ENCODE measurements at regions not wholly inside any gene's neighbourhood (a gene's known extent, or its start where the extent isn't known, plus 50 kb on each side); places are given as distances from the start of the nearest gene placed in this dataset.

GRCh38 chr9:78396087-78396486, 99.2 kb downstream of the PSAT1 start:
- WGBS, 2 donors = 32 to 36% methylated on average over 2 of the region's 2 CpGs
- Histone ChIP-seq H3K4me3 (no peak overlapping the region), H3K4me1 (no peaks in the 10 kb centered on the region), H3K36me3 (no peaks in the 10 kb centered on the region), H3K27me3 (no peaks in the 10 kb centered on the region), H3K27ac (no peak overlapping the region), H3K9me3 (peaks cover 0 to 14% (median 0%) of the 10 kb centered on the region in 4 donors)
- DNase-seq (ENCODE audit: low spot score in 2 of 2) = no peak
- TF ChIP-seq CTCF (IDR thresholded peaks at IDR 0.05) (no peak), POLR2A (IDR thresholded peaks at IDR 0.05) (no peak), EP300 (IDR thresholded peaks at IDR 0.05) (no peak)

GRCh38 chr9:78397045-78397444, 100.1 kb downstream of the PSAT1 start:
- Histone ChIP-seq H3K27ac (no peak overlapping the region), H3K9me3 (peaks cover 0 to 14% (median 0%) of the 10 kb centered on the region in 4 donors), H3K27me3 (no peaks in the 10 kb centered on the region), H3K4me3 (no peak overlapping the region), H3K36me3 (no peaks in the 10 kb centered on the region), H3K4me1 (no peaks in the 10 kb centered on the region)
- no peak for TF ChIP-seq CTCF (IDR thresholded peaks at IDR 0.05)
- TF ChIP-seq POLR2A (IDR thresholded peaks at IDR 0.05) = no peak
- no peak for TF ChIP-seq EP300 (IDR thresholded peaks at IDR 0.05)
- 33 to 38% methylated on average over 5 of the region's 5 CpGs for WGBS, 2 donors
- DNase-seq (ENCODE audit: low spot score in 2 of 2) = no peak

- no peak for DNase-seq (ENCODE audit: low spot score in 2 of 2)
- no peak for TF ChIP-seq CTCF (IDR thresholded peaks at IDR 0.05)
- TF ChIP-seq POLR2A (IDR thresholded peaks at IDR 0.05) = no peak
- no peak for TF ChIP-seq EP300 (IDR thresholded peaks at IDR 0.05)
- H3K27ac ChIP-seq = no peak overlapping the region
- peaks cover 0 to 14% (median 0%) of the 10 kb centered on the region in 4 donors for H3K9me3 ChIP-seq
- no peaks in the 10 kb centered on the region for H3K27me3 ChIP-seq
- no peaks in the 10 kb centered on the region for H3K4me1 ChIP-seq
- H3K4me3 ChIP-seq = no peak overlapping the region
- 32 to 40% methylated on average over 5 of the region's 5 CpGs for WGBS, 2 donors
- no peaks in the 10 kb centered on the region for H3K36me3 ChIP-seq
Measured at GRCh38 chr9:78397454-78397853, 100.5 kb downstream of the PSAT1 start.

- H3K4me1 ChIP-seq = no peaks in the 10 kb centered on the region
- no peaks in the 10 kb centered on the region for H3K27me3 ChIP-seq
- H3K36me3 ChIP-seq = no peaks in the 10 kb centered on the region
- TF ChIP-seq CTCF (IDR thresholded peaks at IDR 0.05) = no peak
- TF ChIP-seq POLR2A (IDR thresholded peaks at IDR 0.05) = no peak
- TF ChIP-seq EP300 (IDR thresholded peaks at IDR 0.05) = no peak
- no peak overlapping the region for H3K27ac ChIP-seq
- peaks cover 0 to 14% (median 0%) of the 10 kb centered on the region in 4 donors for H3K9me3 ChIP-seq
- H3K4me3 ChIP-seq = no peak overlapping the region
- no peak for DNase-seq (ENCODE audit: low spot score in 2 of 2)
Measured at GRCh38 chr9:78399153-78399552, 102.2 kb downstream of the PSAT1 start.

GRCh38 chr9:78400496-78400895, 103.6 kb downstream of the PSAT1 start:
- no peak for DNase-seq (ENCODE audit: low spot score in 2 of 2)
- peaks cover 0 to 5% (median 0%) of the 10 kb centered on the region in 4 donors for H3K9me3 ChIP-seq
- H3K4me1 ChIP-seq = no peaks in the 10 kb centered on the region
- no peak for TF ChIP-seq EP300 (IDR thresholded peaks at IDR 0.05)
- no peak for TF ChIP-seq CTCF (IDR thresholded peaks at IDR 0.05)
- TF ChIP-seq POLR2A (IDR thresholded peaks at IDR 0.05) = no peak
- no peaks in the 10 kb centered on the region for H3K36me3 ChIP-seq
- H3K4me3 ChIP-seq = no peak overlapping the region
- H3K27ac ChIP-seq = no peak overlapping the region
- H3K27me3 ChIP-seq = no peaks in the 10 kb centered on the region
